ENCODE measurements at regions not wholly inside any gene's neighbourhood (a gene's known extent, or its start where the extent isn't known, plus 50 kb on each side); places are given as distances from the start of the nearest gene placed in this dataset.

- no peak for TF ChIP-seq CTCF (conservative IDR thresholded peaks at IDR 0.05)
- Mint-ChIP-seq H3K4me1 (ENCODE audit: unreplicated experiment) (no peaks in the 10 kb centered on the region), H3K27me3 (peaks cover 6% of the 10 kb centered on the region), H3K9me3 (no peaks in the 10 kb centered on the region), H3K4me3 (no peak overlapping the region), H3K36me3 (no peaks in the 10 kb centered on the region), H3K27ac (no peak overlapping the region)
- no peak for DNase-seq (ENCODE audit: extremely low spot score, unreplicated experiment)
Measured at GRCh38 chr11:15374418-15374817, 259.7 kb downstream of the INSC start.

- no peak overlapping the region for H3K4me3 Mint-ChIP-seq
Measured at GRCh38 chr11:15378941-15379340, 264.2 kb downstream of the INSC start.

GRCh38 chr11:15379483-15379882 lies 264.8 kb downstream of the INSC start:
- no peaks in the 10 kb centered on the region for H3K4me1 Mint-ChIP-seq (ENCODE audit: unreplicated experiment)
- DNase-seq (ENCODE audit: extremely low spot score, unreplicated experiment): no peak
- H3K27ac Mint-ChIP-seq: no peak overlapping the region
- no peaks in the 10 kb centered on the region for H3K9me3 Mint-ChIP-seq
- no peak overlapping the region for H3K4me3 Mint-ChIP-seq
- H3K27me3 Mint-ChIP-seq: no peaks in the 10 kb centered on the region
- TF ChIP-seq CTCF (conservative IDR thresholded peaks at IDR 0.05): no peak
- no peaks in the 10 kb centered on the region for H3K36me3 Mint-ChIP-seq

More at GRCh38 chr11:15378941-15379340, 264.2 kb downstream of the INSC start:
- no peak overlapping the region for H3K27ac Mint-ChIP-seq
- H3K9me3 Mint-ChIP-seq: no peaks in the 10 kb centered on the region
- DNase-seq (ENCODE audit: extremely low spot score, unreplicated experiment): no peak
- no peaks in the 10 kb centered on the region for H3K27me3 Mint-ChIP-seq
- H3K36me3 Mint-ChIP-seq: no peaks in the 10 kb centered on the region
- TF ChIP-seq CTCF (conservative IDR thresholded peaks at IDR 0.05): no peak
- H3K4me1 Mint-ChIP-seq (ENCODE audit: unreplicated experiment): no peaks in the 10 kb centered on the region

- H3K9me3 Mint-ChIP-seq: no peaks in the 10 kb centered on the region
- H3K27ac Mint-ChIP-seq: no peak overlapping the region
- H3K4me3 Mint-ChIP-seq: no peak overlapping the region
- DNase-seq (ENCODE audit: extremely low spot score, unreplicated experiment): no peak
- no peak for TF ChIP-seq CTCF (conservative IDR thresholded peaks at IDR 0.05)
- no peaks in the 10 kb centered on the region for H3K4me1 Mint-ChIP-seq (ENCODE audit: unreplicated experiment)
- no peaks in the 10 kb centered on the region for H3K36me3 Mint-ChIP-seq
- H3K27me3 Mint-ChIP-seq: no peaks in the 10 kb centered on the region
Measured at GRCh38 chr11:15390857-15391256, 276.1 kb downstream of the INSC start.

GRCh38 chr11:15396778-15397177 lies 282.1 kb downstream of the INSC start:
- DNase-seq (ENCODE audit: extremely low spot score, unreplicated experiment): no peak
- Mint-ChIP-seq H3K27me3 (no peaks in the 10 kb centered on the region), H3K27ac (no peak overlapping the region), H3K4me1 (ENCODE audit: unreplicated experiment) (no peaks in the 10 kb centered on the region), H3K4me3 (no peak overlapping the region), H3K36me3 (no peaks in the 10 kb centered on the region), H3K9me3 (peaks cover 16% of the 10 kb centered on the region)
- TF ChIP-seq CTCF (conservative IDR thresholded peaks at IDR 0.05): no peak

- Mint-ChIP-seq H3K4me3 (no peak overlapping the region), H3K27ac (no peak overlapping the region), H3K9me3 (peaks cover 5% of the 10 kb centered on the region), H3K4me1 (ENCODE audit: unreplicated experiment) (no peaks in the 10 kb centered on the region), H3K27me3 (peaks cover 5% of the 10 kb centered on the region), H3K36me3 (no peaks in the 10 kb centered on the region)
- DNase-seq (ENCODE audit: extremely low spot score, unreplicated experiment): no peak
- no peak for TF ChIP-seq CTCF (conservative IDR thresholded peaks at IDR 0.05)
Measured at GRCh38 chr11:15406851-15407351, 292.2 kb downstream of the INSC start.

Measured in type B pancreatic cell (in vitro differentiated cells).